Cerebellar cortex (tissue), 1 donor: ENCODE measurements at regions not wholly inside any gene's neighbourhood (a gene's known extent, or its start where the extent isn't known, plus 50 kb on each side); places are given as distances from the start of the nearest gene placed in this dataset.
"Not testable (repeated sequence)": the region's sequence is repeated elsewhere in the genome, so short reads cannot be mapped to it uniquely, and the experiment has no call there.

Experiments used
- DNase-seq: peaks from one replicate; pipeline ENCODE4 v3.0.0-alpha.2; 2015; ENCODE audit warnings: low spot score

DNA sequence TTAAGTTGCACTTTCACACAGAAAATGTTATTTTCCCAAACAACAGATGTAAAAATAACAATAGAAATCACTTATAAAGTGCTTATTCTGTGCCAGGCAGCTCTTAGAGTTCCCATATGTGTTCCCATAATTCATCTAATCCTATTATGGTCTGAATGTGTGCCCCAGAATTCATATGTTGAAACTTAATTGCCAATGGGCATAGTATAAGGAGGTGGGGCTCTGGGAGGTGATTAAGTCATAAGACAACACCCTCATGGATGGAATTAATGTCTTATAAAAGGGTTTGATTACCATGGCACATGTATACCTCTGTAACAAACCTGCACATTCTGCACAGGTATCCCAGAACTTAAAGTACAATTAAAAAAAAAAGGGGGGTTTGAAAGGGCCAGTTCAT is 92.7 kb downstream of the FZD1 start:
- no peak for DNase-seq

DNA sequence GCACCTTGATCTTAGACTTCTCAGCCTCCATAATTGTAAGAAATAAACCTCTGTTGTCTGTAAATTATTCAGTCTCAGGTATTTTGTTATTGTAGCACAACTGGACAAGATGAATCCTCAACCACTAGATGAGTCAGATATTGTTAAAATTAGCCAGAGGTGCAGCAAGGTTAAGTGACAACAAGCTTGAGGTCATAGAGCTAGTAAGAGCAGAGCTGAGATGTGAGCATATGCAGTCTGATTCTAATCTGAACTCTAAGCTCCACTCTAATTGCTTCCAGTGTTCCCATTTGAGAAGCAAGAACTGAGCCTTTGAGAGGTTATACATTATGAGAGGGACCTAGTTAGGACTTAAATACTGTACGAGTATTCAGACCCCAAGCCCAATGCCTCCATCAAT is 93.1 kb downstream of the FZD1 start:
- no peak for DNase-seq

- no peak for DNase-seq
Measured at GRCh38 chr7:91357901-91358300, 93.7 kb downstream of the FZD1 start.

GRCh38 chr7:91358303-91358702 is 94.1 kb downstream of the FZD1 start:
- no peak for DNase-seq

DNA sequence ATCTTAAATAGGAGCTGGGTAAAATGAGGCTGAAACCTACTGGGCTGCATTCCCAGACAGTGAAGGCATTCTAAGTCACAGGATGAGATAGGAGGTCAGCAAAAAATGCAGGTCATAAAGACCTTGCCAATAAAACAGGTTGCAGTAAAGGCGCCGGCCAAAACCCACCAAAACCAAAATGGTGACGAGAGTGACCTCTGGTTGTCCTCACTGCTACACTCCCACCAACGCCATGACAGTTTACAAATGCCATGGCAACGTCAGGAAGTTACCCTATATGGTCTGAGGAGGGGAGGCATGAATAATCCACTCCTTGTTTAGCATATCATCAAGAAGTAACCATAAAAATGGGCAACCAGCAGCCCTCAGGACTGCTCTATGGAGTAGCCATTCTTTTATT is 100.9 kb downstream of the FZD1 start:
- DNase-seq: not testable (repeated sequence)

DNA sequence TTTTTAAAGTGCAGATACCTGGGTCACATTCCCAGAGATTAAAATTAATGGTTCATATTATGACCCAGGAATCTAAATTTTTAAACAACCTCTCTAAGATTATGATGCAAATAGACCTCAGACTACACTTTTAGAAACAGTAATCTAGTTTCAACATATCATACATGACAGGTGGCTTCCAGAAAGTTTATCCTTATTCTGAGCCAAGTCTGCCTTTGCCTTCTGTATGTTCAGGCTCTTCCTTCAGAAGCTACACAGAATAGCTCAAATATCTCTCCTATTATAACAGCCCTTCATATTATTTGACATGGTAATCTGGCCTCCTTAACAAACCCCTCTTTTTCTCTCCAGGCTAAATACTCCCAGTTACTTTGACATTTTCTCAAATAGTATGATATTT is 101.9 kb downstream of the FZD1 start:
- no peak for DNase-seq

DNA sequence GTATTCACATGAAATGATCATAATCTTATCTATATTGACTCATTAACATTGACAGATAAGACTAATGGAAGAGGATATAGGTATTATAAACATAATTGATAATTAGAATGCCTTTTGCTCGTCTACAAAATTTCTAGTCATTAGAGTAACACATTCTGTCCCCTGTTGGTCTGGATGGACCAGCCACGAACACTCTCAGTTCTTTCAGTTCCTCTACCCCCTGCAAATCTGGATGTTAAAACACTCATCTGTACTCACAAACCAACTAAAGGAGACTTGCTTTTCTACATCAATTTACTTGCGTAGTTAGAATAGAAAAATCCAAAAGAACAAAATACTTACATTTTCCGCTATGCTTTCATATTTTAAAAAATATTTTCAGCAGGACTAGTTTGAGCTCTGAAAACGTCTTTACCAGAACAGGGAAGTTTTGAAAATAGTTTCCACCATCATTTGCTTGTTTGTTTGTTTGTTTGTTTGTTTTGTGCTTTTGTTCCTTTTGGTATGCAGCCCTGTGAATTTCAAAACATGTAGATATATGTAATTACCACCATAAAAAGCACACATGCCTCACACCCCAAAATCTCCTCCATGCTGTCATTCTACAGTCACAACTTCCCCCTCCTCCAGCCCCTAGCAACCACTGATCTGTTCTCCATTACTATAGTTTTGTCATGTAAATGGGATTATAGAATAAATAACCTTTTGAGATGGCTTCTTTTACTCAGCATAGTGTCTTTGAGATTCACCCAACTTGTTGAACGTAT is 103.8 kb downstream of the FZD1 start:
- no peak for DNase-seq

DNA sequence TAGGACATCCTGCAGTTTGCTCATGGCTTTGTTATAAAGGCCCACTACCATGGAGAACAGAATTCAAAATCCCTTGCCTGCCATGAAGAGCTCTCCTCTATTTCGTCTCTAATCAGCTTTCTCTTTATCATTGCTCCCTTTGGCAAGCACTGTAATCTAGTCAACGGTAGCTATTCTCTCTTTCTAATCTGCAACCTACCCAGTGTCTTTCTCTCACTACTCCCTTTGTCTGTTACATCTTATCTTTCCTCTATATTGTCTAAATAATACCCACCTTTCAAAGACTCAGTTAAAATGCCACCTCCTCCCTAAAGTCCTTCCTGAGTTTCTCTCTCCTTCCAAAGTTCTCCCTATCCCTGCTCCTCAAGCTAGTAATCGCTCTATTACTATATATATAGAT is 108.1 kb downstream of the FZD1 start:
- no peak for DNase-seq

DNA sequence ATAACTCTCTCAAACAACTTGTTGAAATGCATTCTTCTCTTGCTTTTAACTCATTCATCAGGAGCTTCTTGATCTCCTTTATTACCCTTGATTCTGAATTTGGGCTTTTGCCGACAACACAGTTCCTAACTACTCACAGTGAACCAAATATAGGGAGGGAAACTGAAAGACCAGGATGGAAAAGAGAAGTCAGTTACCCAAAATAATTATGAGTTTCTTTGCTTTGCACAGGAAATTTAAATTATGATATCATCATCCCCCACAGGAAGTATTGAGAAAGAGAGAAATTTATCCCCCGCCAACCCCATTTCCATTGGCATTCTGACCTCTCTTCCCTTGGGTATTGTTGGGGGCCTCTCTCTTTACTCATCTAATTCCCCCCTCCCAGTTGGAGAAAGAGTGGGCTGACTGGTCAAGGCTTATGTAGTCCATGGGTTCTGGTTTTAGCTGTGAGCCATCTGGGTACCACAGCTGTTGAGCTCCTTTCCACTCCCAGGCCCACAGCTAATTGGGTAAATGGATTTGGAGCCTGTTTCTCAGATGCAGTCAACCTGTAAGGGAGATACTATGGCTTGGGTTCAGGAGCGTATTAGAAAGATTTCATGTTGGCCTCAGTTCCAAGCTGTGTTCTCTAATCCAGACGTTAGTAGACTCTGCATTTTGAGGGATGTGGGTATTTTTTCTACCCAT is 109.0 kb downstream of the FZD1 start:
- no peak for DNase-seq

GRCh38 chr7:91374321-91374989 is 110.2 kb downstream of the FZD1 start:
- no peak for DNase-seq

DNA sequence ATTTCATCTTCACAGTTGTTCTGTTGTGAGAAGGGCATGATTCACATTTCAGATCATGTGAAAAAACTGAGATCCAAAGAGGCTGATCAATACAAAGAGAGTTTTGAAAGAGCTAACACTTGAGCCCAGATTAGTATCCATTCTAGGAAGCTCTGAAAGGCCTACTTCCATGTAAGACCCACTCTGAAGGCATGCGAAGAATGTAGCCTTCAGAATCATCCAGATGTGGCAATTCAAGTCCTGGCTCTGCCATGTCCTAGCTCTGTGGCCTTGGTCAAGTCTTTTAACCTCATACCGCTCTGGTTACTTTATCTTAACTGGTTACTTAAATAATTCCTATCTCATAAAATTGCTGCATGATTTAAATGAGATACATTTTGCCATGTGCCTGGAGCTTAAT is 111.1 kb downstream of the FZD1 start:
- no peak for DNase-seq

DNA sequence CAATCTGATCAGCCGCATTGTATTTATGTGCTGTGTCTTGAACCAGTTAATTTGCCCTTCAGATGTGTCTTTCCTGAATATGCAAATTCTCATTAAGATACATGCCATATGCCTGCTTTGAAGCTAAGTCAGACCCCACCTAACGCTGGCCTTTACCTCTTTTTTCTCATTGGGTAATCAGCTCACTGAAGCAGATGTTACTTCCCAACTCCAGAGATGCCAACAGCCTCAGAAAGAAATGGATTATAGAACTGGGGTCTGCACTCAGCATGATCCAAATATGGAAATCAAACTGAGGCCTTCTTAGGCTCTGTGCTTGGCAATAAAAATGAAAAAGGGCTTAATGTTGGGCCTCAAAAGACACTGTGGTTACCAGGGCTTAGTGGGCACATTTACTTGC is 113.9 kb downstream of the FZD1 start:
- DNase-seq: no peak

DNA sequence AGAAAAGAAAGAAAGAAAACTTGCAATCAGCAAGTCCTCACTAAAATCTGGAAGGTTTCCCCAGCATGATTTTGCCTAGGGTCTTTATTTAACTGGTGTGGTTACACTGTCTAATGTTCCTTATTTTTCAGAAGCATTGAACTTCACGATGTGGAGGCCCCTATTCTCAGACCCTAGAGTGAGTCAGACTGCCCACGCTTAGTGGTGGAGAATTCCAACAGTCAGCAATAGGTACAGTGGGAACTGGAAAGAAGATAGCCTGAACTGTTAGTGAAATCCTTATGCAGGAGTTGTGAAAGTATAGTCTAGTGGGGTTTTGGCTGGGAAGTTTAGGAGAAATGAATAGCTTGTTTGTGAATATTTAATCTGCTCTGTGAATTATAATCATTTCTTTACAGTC is 115.0 kb downstream of the FZD1 start:
- no peak for DNase-seq

GRCh38 chr7:91379991-91380390 is 115.8 kb downstream of the FZD1 start:
- DNase-seq: no peak

DNA sequence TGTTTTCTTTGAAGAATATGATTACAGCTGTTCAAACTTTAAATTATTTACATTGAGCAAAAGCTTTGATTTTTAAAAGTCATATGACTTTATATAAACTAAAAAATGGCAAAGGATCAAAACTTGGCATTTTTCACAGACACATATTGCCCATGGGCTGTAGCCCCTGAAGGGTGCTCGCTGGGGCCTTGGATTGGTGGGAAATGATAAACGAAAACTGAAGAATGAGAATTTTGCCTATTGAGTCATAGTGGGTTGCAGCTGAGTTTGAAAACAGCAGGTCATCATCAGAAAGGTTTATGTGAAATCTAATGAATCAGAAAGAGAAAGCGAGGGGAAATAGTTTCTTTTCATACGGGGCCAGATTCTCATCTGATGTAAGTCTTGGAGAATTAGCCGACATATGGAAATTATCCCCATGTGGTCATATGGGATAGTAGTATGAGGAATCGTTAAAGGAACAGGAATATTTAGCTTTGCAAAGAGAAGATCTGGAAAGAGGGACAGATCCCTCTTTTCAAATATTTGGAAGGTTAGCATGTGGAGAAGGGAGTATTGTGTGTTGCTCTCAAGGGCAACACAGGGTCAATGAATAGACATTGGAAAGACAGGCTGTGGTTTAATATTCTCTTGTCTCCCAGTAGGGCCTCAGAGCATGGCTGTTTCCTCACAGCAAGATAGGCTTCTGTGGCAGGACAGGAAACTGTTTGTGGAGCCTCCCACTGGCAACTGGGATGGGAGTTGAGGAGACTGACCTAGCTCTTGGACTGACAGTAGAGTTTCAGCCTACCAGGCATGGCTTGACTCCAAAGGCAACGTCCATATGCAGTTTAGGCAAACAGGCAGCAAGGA is 119.0 kb downstream of the FZD1 start:
- DNase-seq: no peak

DNA sequence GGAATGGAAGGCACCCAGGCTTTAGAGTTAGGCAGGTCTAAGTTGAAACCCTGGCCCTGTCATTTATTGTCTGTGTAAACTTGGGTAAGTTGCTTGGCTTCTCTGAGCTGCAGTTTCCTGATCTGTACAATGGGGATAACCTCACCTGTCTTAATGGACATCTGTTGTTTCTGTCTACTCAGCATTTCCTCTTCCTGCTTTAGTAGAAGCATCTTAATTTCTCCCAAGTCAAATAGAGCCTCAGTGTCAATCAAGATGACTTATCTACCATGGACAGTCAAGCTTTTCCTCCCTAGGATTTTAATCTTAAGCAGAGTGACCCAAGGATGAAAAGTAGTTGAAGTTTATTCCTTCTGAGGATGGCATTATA is 119.7 kb downstream of the FZD1 start:
- DNase-seq: no peak

DNA sequence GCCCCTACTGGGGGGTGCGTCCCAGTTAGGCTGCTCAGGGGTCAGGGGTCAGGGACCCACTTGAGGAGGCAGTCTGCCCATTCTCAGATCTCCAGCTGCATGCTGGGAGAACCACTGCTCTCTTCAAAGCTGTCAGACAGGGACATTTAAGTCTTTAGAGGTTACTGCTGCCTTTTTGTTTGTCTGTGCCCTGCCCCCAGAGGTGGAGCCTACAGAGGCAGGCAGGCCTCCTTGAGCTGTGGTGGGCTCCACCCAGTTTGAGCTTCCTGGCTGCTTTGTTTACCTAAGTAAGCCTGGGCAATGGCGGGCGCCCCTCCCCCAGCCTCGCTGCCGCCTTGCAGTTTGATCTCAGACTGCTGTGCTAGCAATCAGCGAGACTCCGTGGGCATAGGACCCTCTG is 130.5 kb downstream of the FZD1 start:
- not testable (repeated sequence) for DNase-seq

DNA sequence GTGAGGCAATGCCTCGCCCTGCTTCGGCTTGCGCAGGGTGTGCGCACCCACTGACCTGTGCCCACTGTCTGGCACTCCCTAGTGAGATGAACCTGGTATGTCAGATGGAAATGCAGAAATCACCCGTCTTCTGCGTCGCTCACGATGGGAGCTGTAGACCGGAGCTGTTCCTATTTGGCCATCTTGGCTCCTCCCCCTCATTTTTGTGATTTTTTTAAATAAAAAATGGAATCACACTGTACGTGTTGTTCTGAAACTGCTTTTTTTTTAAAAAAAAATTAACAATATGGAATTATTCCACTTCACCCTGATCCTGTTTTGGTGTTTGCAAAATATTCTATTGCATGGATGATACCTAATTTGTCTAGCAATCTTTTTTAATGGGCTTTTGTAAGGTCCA is 131.1 kb downstream of the FZD1 start:
- DNase-seq: not testable (repeated sequence)

DNA sequence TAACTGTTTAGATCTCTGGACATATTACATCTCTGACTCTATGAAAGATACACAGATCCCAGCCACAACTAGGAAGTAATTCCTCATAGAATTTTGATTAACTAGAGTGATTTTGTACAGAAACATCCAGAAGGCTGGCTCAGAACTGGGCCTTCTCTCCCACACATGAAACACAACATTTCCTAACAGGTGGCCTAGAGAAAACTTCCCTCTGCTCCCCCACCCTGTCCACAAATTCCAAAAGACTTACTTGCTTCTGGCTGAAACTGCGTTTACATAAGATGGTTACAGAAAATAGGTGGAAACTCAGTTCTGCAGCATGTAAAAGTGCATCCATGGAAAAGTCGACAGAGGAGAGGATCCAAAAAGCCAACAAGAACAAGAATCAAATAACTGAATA is 132.9 kb downstream of the FZD1 start:
- no peak for DNase-seq

- no peak for DNase-seq
Measured at GRCh38 chr7:91397612-91398011, 133.4 kb downstream of the FZD1 start.

DNA sequence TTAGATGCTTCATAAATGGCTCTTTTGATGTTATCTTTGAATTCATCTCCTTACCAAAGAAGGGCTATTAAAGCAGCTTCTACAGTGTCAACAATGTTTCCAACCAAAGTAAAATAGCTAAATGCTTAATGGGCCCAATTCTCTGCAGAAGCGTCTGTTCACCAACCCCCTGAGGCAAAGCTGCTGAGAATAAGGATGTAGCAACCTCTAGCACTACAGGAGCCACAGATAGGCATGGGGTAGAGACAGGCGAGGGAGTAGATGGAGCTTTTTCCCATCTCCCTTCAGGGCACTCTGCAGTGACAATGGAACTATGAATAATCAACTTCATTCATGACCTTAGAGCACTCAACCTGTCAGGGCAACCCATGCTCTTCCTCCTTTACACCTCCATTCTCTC is 134.1 kb downstream of the FZD1 start:
- no peak for DNase-seq

DNA sequence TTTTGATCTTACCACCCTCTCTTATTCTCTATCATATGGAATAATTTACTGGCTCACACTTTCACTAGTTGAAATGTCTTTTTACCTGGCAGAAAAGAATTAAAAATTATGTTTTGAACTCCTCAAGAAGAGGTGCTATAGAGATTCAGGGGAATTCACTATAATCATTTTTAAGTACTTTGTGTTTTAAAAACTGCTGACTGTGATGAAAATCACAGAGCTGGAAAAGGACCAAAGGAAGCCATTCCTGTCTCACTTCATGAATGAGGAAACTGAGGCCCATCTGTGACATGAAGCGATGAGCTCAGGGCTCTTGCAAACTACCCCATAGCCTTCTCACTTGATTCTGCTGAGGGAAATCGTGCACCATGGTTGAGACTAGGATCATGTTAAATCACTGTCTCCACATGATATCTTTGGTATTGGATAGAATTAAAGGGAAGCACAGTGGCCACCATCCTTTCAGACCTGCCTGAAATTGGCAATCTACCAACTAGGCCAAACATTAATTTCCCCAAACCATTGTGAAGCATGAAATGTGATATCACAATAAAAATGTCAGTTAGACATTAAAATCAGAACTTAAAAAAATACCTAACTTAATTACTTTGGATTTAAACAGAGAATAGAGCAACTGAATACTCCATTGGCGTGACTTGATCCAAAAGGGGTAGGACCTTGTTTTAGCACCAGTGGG is 141.0 kb downstream of the FZD1 start:
- no peak for DNase-seq
